ENCODE measurements at regions not wholly inside any gene's neighbourhood (a gene's known extent, or its start where the extent isn't known, plus 50 kb on each side); places are given as distances from the start of the nearest gene placed in this dataset.

DNA sequence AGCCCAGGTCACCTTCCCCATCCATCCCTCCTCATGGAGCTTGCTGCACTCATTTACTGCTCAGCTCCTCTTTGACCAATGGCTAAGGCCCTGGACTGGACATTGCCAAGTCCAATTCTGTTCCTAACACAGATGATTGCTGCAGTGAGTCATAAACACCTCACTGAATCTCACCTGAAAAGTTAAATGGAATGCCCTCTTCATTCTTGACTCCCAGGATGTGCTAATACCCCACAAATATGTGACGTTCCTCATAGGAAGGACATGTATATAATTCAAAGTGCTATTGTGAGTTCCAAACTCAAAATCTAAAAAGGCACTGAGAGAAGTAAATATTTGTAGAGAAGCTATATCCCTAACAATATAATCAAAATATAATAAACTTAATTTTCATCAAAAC lies 73.5 kb upstream of the DLX6 start:
- DNase-seq = no peak

DNA sequence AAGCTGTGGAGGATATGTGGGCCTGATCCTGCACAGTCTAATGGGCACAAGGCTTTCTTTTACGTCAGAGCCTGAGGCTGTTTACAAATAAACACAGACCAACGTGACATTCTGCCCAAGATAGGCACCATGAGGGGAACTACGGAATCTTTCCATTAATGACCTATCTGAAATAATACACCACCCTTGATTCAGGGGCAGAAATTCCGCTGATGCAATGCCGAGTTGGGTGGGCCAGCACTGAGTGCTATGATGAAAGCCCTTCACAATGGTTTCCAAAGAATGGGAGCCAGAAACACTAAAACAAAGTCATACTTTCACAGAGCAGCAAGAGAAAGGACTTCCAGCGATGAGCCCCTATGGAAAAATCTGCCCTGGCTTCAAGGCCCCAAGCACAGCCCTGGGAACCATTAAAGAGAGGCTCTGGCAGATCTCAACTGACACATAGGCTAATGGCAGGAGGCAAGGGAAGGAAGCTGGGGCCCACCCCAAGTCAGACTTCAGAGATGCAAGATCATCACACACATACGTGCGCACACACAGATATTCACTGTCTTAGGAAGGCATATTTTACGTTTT lies 72.2 kb upstream of the DLX6 start:
- DNase-seq = no peak

DNA sequence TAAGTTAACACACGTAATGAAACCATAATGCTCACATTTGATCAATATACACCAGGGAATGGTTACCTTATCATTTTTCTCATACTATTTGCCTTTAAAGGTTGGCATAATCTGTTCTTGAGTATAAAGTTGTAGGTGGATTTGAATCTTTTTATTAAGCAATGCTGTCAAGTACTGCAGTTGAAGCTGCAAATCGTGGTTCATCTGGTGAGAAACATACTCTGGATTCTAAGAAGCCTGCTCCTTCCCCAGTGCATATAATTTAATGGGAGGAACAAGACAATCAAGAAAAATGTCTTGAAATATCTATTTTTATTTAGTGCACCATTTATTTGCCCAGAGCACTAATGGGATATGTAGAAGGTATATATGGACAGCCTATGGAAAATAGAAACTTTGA lies 68.7 kb upstream of the DLX6 start:
- DNase-seq = no peak

DNA sequence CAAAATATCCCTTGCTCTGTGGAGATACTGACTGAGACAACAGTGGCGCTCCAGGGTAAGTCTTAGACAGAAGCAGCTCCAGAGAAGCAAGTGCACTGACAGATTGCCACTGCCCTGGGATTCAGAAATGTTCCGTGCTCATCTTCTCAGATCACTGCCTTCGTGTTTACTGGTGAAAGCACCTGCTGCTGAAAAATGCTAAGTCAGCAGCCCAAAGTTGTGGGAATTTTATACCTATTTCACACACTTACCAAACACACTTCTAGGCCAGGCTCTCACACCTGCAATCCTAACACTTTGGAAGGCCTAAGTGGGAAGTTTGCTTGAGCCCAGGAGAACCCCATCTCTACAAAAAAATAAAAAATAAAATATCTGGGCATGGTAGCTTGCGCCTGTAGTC lies 63.2 kb upstream of the DLX6 start:
- no peak for DNase-seq

DNA sequence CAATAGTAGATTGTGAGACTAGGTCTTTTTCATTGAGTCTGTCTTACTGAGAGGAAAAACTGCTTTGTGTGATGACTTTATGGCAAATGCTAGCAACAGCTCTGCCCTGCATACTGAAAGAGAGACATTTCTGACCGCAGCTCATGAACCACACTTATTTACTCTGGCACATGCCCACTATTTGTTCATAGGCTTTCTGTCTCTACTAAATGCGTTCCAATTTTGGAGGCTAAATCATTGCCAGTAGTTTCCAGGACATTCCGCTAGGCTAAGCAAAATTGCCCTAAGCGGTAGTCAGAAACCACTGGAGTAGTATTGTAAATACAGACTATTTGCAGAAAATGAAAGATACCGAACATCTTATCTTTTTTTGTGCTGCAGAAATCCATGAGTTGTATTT lies 55.6 kb upstream of the DLX6 start:
- DNase-seq = no peak

DNA sequence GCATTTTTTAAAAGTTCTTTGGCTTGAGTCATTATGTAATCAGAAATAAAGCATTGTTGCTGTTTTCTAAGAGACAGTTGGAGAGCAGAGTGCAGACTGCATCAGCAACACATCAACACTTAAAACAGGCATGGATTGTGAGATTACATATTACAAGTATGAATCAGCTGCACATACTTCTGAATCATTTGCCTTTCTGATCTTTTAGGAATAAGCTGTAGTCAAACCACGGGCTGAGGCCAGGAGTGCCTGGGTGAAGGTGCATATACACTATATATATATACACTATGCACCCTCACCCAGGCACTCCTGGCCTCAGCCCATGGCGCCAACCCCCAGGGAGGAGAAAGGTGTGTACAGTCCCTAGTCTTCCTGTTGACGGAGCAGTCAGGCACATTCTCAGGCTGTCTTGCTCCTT lies 52.4 kb upstream of the DLX6 start:
- peak; percentile 57 for DNase-seq

DNA sequence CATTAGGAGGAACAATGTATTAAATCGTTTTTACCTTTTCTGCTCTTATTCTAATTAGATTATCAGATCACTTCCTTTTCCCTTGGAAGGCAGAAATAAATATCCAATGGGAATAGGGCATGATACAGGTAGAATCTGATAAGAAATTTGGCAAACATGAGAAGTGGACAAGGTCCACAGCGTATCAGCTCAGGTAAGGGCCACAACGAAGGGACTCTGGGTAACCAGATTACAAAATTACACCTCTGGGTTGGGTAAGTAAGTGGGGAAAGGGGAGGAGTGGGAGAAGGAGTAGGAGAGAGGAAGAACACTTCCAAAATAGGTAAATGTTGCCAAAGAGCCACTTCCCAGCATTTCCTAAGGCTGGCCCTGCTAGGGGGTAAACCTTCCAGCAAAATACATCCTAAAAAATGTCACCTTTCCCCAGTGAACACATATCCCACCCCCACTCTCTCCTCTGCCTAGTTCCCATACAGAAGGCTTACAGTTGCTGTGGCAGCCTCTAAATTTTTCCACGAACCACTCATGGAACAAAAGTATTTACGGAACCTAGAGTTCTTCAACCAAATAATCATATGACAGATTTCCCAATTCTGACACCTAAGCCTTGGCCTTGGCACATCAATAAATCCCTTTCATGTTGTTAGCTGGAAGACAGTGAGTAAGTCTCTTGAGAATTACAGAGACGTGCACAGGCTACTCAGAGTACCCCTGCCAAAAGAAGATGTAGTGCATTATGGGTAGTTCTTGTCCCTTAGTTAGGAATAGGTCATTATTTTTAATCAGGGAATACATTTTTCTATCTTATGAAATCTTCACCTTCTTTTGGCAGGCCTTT lies 51.5 kb upstream of the DLX6 start:
- DNase-seq = peak; percentile 34
